ENCODE measurements at regions not wholly inside any gene's neighbourhood (a gene's known extent, or its start where the extent isn't known, plus 50 kb on each side); places are given as distances from the start of the nearest gene placed in this dataset.

GRCh38 chr10:91103384-91104192 is 116.9 kb upstream of the PCGF5 start:
- Histone ChIP-seq H3K27me3 (ENCODE audit: control insufficient read depth, extremely low read depth, insufficient read depth, low read length) (peaks cover 7% of the 10 kb centered on the region), H3K4me1 (ENCODE audit: control insufficient read depth, extremely low read depth, insufficient read depth, low read length) (no peaks in the 10 kb centered on the region), H3K9ac (ENCODE audit: control insufficient read depth, extremely low read depth, insufficient read depth, low read length) (no peak overlapping the region), H2AFZ (ENCODE audit: control insufficient read depth, low read length) (no peak overlapping the region), H3K27ac (ENCODE audit: control insufficient read depth, insufficient read depth, low read length) (no peak overlapping the region), H3K79me2 (ENCODE audit: control insufficient read depth, insufficient read depth, low read length) (no peaks in the 10 kb centered on the region), H4K20me1 (ENCODE audit: control insufficient read depth, extremely low read depth, insufficient read depth, low read length) (no peaks in the 10 kb centered on the region), H3K4me2 (ENCODE audit: control insufficient read depth, extremely low read depth, insufficient read depth, low read depth, low read length) (no peak overlapping the region), H3K36me3 (ENCODE audit: control insufficient read depth in 2 of 2, extremely low read depth in 1 of 2, insufficient read depth in 2 of 2, low read length in 2 of 2) (no peaks in the 10 kb centered on the region), H3K4me3 (ENCODE audit: control insufficient read depth in 2 of 3, extremely low read depth in 1 of 3, insufficient read depth in 2 of 3, low read depth in 1 of 3, low read length in 3 of 3) (no peak overlapping the region), H3K9me1 (ENCODE audit: control insufficient read depth, extremely low read depth, insufficient read depth, low read length) (no peaks in the 10 kb centered on the region), H3K9me3 (ENCODE audit: control insufficient read depth, low read depth, low read length) (no peaks in the 10 kb centered on the region)
- TF ChIP-seq CTCF (optimal IDR thresholded peaks at IDR 0.05 in 1 of 3, IDR thresholded peaks at IDR 0.05 in 1 of 3, conservative IDR thresholded peaks at IDR 0.05 in 1 of 3; ENCODE audit: extremely low read depth in 1 of 3, insufficient read depth in 2 of 3, low read length in 3 of 3) (no peak), EZH2 (IDR thresholded peaks at IDR 0.05; ENCODE audit: low read length) (no peak)
- DNase-seq (ENCODE audit: low read depth, low spot score), result no peak
- FAIRE-seq, result no peak
- dilution Hi-C loops (cut with MboI; ENCODE audit: extremely low pct_ligation_motif_present, low sequenced_read_pairs), result no loop called here

- DNase-seq (ENCODE audit: low read depth, low spot score), result no peak
- no peaks in the 10 kb centered on the region for H3K79me2 ChIP-seq (ENCODE audit: control insufficient read depth, insufficient read depth, low read length)
- H3K4me3 ChIP-seq (ENCODE audit: control insufficient read depth in 2 of 3, extremely low read depth in 1 of 3, insufficient read depth in 2 of 3, low read depth in 1 of 3, low read length in 3 of 3), result no peak overlapping the region
- no peak for FAIRE-seq
- H3K4me1 ChIP-seq (ENCODE audit: control insufficient read depth, extremely low read depth, insufficient read depth, low read length), result no peaks in the 10 kb centered on the region
- no peak overlapping the region for H3K9ac ChIP-seq (ENCODE audit: control insufficient read depth, extremely low read depth, insufficient read depth, low read length)
- H3K27ac ChIP-seq (ENCODE audit: control insufficient read depth, insufficient read depth, low read length), result no peak overlapping the region
- H3K9me1 ChIP-seq (ENCODE audit: control insufficient read depth, extremely low read depth, insufficient read depth, low read length), result no peaks in the 10 kb centered on the region
- no peak overlapping the region for H3K4me2 ChIP-seq (ENCODE audit: control insufficient read depth, extremely low read depth, insufficient read depth, low read depth, low read length)
- peak in 1 of 3 experiments; percentile 12 for TF ChIP-seq CTCF (optimal IDR thresholded peaks at IDR 0.05 in 1 of 3, IDR thresholded peaks at IDR 0.05 in 1 of 3, conservative IDR thresholded peaks at IDR 0.05 in 1 of 3; ENCODE audit: extremely low read depth in 1 of 3, insufficient read depth in 2 of 3, low read length in 3 of 3)
- no peak for TF ChIP-seq EZH2 (IDR thresholded peaks at IDR 0.05; ENCODE audit: low read length)
- dilution Hi-C loops (cut with MboI; ENCODE audit: extremely low pct_ligation_motif_present, low sequenced_read_pairs), result no loop called here
- H4K20me1 ChIP-seq (ENCODE audit: control insufficient read depth, extremely low read depth, insufficient read depth, low read length), result no peaks in the 10 kb centered on the region
- peaks cover 7% of the 10 kb centered on the region for H3K27me3 ChIP-seq (ENCODE audit: control insufficient read depth, extremely low read depth, insufficient read depth, low read length)
- no peak overlapping the region for H2AFZ ChIP-seq (ENCODE audit: control insufficient read depth, low read length)
- H3K9me3 ChIP-seq (ENCODE audit: control insufficient read depth, low read depth, low read length), result no peaks in the 10 kb centered on the region
- H3K36me3 ChIP-seq (ENCODE audit: control insufficient read depth in 2 of 2, extremely low read depth in 1 of 2, insufficient read depth in 2 of 2, low read length in 2 of 2), result no peaks in the 10 kb centered on the region
Observed at GRCh38 chr10:91104193-91105041, 116.0 kb upstream of the PCGF5 start.

Measured in keratinocyte (primary cell).